HPDE6-E6E7 (cell line): ENCODE measurements at regions not wholly inside any gene's neighbourhood (a gene's known extent, or its start where the extent isn't known, plus 50 kb on each side); places are given as distances from the start of the nearest gene placed in this dataset.

Source experiments
- DNase-seq: peaks from one replicate; pipeline ENCODE4 v3.0.0; 2011; ENCODE audit warnings: missing footprints; ENCODE audit errors: extremely low spot score

GRCh38 chr13:39968646-39969475 lies 313.4 kb downstream of the COG6 start:
- no peak for DNase-seq

DNA sequence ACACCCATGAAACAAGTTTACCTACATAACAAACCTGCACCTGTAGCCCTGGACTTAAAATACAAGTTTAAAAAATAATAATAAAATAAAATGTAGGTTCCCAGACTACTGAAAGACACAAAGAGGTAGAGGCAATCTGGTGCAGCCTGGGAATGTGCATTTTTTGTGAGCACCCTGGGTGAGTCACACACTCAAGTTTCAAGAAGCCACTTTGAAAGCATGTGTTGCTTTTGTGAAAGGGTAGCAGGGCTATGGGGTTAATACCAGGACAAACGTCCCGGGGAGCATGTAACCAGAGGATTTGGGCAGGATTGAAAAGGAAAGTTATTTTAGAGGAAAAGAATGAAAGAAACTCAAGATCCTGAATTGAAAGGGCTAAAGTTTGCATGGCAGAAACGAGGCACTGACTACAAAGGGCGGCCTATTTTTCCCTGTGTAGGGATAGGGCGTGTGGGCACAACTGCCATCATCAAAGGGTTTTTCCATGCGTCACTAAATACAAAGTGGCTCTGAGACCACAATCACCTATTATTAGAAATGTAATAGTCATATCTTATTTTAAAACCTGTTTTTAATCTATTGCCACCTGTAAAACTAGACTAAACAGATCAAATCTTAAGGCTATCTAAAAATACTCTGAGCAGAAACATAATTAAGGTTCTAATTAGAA lies 314.9 kb downstream of the COG6 start:
- no peak for DNase-seq

DNA sequence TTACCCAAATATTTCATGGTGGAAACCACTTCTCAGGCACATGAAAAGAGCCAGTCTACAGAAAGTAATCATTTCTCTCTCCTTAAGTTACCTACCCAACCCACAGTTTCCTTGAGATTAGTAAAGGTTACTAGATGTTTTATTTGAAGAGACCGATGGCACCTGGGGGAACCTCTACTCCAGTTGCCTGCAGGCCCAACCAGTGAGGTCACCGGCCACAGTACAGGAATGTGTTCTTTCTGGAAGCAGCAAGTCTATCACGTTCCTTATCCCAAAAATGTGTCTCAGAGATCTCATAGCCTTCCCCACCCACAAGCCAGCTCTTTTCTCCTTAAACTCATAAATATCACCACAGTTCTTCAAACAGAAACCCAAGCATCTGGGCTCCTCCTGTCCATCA lies 316.1 kb downstream of the COG6 start:
- no peak for DNase-seq

DNA sequence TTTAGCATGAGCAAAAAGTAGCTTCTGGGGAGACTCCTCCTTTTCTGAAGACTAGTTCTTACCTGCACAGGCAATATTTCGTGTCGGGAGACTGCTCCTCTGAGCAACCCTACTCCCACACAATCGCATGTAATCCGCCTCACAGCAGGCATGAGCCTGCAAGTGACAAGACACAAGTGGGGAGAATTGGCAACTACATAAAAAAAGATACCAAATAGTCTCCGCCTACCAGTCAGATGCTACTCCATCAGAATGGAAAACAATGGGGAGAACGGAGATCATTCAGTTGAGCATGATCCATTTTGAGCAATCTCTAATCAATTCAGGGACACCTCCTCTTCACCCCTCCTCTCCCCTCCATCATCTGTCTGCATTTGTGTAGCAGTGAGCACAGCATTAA lies 321.0 kb downstream of the COG6 start:
- no peak for DNase-seq

GRCh38 chr13:39981056-39981455 lies 325.6 kb downstream of the COG6 start:
- no peak for DNase-seq

DNA sequence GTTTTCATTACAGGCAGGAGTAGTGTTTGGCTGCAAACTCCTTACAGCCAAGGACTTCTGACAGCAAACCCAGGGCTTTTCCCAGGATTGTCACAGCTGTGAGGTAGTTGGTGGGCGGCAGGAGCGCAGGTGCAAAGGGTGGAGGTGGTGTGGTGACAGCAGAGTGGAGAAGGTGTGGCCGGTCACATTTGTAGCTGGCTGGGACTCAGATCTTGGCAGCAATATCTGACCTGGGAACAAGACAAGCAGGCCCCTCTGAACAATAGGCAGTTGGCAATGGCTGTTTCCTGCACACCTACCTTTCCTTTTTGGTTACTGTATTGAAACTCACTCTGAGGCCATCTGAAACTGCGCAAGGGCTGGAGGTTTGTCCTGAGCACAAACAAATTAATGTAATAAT lies 327.3 kb downstream of the COG6 start:
- DNase-seq = no peak

DNA sequence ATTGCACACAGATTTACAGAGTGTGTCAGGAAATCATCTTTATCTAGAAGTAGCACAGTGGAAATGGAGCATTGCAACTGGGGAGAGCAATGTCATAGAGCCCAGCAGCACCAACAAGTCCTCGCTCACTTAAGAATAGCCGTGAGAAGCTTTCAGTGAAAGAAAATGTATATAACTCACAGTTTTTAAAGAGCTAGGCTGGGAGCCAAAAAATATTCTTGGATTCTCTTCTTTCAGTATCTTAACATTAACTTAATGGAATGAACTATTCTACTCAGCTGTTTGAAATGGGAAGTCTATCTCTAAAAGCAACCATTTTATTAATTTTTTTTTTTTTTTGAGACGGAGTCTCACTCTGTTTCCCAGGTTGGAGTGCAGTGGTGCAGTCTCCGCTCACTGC lies 329.6 kb downstream of the COG6 start:
- DNase-seq = no peak

GRCh38 chr13:39988351-39988750 lies 332.9 kb downstream of the COG6 start:
- DNase-seq = no peak

GRCh38 chr13:39998166-39998565 lies 342.7 kb downstream of the COG6 start:
- no peak for DNase-seq

- no peak for DNase-seq
These were observed 346.6 kb downstream of the COG6 start for GRCh38 chr13:40002016-40002415.

DNA sequence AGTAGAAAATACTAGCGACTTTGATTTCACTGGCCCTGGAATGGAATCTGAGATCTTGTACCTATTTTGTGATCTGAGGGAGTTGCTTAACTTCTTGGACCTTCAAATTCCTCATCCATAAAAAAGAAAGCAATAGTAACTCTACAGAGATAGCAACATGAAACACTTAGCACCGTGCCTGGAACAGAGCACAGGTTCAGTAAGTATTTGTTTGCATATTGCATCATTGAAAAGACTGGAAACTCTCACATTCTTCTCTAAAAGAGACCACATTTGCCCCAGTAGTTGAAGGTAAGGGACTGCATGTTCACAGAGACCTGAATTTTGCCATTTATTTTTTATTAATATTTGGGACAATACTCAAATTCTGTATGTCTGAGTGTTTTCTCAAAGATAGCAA lies 358.1 kb downstream of the COG6 start:
- DNase-seq = no peak

DNA sequence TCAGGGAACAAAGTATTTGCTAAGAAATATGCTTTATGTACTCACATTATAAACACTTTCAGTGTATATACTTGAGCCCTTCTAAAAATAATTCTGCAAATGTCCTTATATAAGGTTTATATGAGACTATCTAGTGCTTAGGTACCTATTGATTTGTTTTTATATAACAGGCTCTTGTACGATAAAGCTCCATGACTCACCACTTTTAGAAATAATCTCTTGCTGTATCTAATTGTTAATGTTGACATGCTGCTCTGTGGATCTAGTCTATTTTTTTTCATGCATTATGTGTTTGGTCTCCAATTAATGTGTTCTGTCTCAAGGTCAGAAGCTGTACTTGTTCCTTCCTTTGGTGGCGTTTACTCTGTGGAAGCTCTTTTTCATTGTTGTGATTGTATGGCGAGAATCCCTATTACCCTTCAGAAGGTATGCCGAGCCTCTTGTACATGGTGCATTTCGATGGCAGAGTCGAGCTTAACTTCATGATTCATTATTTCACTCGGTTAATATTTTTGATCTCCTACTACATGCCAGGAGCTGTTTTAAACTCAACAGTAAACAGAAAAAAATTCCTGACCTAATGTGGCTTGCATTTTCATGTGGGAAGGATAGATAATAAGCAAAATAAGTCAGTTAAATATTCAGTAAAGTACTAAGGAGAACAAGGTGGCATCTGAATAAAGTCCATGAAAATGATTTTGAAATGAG lies 361.6 kb downstream of the COG6 start:
- DNase-seq = no peak

GRCh38 chr13:40017662-40018262 lies 362.3 kb downstream of the COG6 start:
- no peak for DNase-seq

DNA sequence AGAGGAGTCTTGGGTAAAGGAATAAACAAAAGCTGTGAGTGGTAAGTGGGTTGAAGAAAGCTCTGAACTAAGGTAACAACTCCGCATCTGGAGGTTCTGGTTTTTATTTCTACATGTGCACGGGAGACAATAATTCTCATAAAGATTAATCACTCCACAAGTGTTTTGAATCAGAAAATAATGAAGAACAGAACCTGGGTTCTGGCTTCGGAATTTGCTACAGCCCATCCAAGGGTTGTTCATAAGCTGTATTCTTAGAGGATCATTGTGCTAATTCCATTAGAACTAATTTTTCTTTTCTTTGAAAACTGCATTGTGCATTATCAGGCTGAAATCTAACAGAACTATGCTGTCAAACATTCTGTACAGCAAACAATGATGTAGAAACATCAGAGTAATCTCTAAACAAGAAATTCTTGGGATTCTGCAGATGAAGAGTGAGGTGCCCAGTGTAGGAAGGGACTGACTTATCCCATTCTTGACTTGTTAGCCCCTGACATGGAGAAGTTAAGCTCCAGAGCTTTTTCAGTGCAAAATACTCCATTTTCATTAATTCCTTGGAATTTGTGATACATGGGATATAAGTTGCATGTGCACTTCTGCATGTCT lies 368.2 kb downstream of the COG6 start:
- DNase-seq = no peak

DNA sequence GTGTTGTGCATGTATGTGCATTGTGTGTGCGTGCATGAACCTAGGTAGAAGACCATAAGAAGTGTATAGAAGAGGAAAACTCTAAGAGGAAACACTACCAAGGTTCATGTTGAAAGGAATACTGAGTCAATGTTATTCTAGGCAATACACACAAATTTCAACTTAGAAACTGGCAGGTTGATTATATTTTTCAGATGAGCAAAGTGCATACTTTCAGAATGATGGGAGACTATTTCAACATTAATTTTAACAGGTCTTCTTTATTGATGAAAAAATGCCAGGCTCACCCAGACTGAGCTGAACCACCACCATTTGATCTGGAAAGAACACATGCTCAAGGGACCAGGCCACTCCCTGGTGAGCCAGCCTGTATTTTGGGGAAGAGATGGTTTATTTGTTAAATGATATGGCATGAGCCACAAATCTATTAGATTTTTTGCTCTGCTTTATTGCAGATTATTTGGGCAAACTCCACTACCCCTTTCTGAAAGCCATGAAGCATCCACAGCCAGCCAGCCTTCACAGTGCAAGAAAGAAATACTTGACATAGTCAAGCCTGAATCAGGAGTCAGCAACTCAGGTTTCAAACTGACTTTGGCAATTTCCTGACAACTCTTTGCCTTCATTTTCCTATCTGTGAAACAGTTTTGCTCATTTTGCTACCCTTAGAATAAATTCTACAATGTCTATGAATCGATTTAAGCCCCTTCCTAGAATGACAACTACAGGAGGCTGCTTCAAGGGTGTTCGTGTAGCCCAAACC lies 368.9 kb downstream of the COG6 start:
- no peak for DNase-seq

- DNase-seq = no peak
These were observed 369.7 kb downstream of the COG6 start for GRCh38 chr13:40024967-40025714.

DNA sequence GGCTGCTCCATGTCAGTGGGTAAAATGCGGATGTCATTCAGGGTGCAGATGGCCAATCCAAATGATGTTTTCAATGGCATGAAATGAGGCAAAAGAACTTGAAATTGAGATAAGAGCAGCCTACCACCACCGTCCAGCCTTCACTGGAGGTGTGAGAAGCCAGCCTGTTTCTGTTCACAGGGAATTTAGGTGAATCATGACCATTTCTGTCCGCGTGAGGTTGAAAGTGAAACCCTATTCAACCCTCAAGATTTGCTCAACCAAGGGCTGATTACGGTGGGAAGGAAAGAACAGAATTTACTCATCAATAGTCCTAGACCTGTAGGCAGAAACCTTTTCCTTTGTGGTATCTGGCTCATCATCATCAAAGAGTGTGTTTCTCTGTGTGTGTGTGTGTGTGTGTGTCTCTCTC lies 370.7 kb downstream of the COG6 start:
- DNase-seq = no peak

DNA sequence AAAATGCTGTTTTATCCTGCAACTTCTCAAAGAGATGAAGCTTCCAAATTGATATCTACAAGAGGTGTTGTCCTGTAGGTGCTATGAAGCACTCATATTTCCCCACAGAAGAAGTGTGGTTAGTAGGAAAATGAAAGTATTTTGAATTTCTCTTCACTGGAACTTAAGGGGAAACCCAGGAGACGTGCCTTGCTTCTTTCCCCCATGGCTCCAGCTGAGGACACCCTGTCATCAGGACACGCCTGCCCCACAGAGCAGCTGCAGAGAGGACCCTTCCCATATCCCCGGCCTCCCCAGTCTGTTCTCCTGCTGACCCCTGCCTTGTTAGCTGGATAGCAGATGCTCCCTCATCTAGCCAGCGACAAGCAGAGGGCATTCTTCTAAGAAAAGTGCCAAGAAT lies 371.3 kb downstream of the COG6 start:
- DNase-seq = no peak

- no peak for DNase-seq
These were observed 373.0 kb downstream of the COG6 start for GRCh38 chr13:40028446-40028845.

- DNase-seq = no peak
These were observed 375.6 kb downstream of the COG6 start for GRCh38 chr13:40031031-40031430.
